Right cardiac atrium (tissue), 5 donors: ENCODE measurements at regions not wholly inside any gene's neighbourhood (a gene's known extent, or its start where the extent isn't known, plus 50 kb on each side); places are given as distances from the start of the nearest gene placed in this dataset.
"Not testable (repeated sequence)": the region's sequence is repeated elsewhere in the genome, so short reads cannot be mapped to it uniquely, and the experiment has no call there.

Source experiments
- ATAC-seq, 2 donors: fragments of 200-7000 bp; cut with Tn5 transposase; one replicate each; pipeline versions ENCODE4 v1.8.0 to v1.9.1; 2020; ENCODE audit warnings: moderate library complexity in 2 of 2, mild to moderate bottlenecking in 1 of 2
- DNase-seq, 3 donors: peaks; one replicate each; pipeline ENCODE4 v3.0.0-alpha.2; 2020
- H3K27ac ChIP-seq: one replicate; pipeline ENCODE4 v1.5.1; 2013; ENCODE audit warnings: mild to moderate bottlenecking, low read length, control low read depth, moderate library complexity
- H3K27me3 ChIP-seq: one replicate; pipeline ENCODE4 v1.6.1; 2013; ENCODE audit not compliant: control insufficient read depth, insufficient read depth
- H3K4me1 ChIP-seq: one replicate; pipeline ENCODE4 v1.6.1; 2013; ENCODE audit warnings: low read length; ENCODE audit not compliant: control insufficient read depth, insufficient read depth
- H3K4me3 ChIP-seq: one replicate; pipeline ENCODE4 v1.5.1; 2013; ENCODE audit warnings: low read length, control low read depth
- H3K9me3 ChIP-seq: one replicate; pipeline ENCODE4 v1.6.1; 2013; ENCODE audit warnings: low read length; ENCODE audit not compliant: control insufficient read depth
- WGBS: extraction: QIAGEN DNeasy Blood & Tissue Kit; methylation state at CpG from one replicate; pipeline ENCODE4 v1.1.7; 2013; 5-methylcytosine and 5-hydroxymethylcytosine counted together
- intact Hi-C, 4 donors: fragments of 100-400 bp; cut with DNase I; formaldehyde crosslinking; loops; one replicate each; pipeline versions ENCODE4 v1.11.0 to v1.14.0; 2022 to 2023
- donor health status: healthy with polysubstance abuse.
- donor health status: DM: no; HTN: yes; CAD: no.
- donor health status: DM: no; HTN: no; CAD: no.
- donor health status: DM: no; HTN: yes; CAD: no; lungs with severe emphysema.
- donor health status: DM: yes; HTN: yes; CAD: no.

DNA sequence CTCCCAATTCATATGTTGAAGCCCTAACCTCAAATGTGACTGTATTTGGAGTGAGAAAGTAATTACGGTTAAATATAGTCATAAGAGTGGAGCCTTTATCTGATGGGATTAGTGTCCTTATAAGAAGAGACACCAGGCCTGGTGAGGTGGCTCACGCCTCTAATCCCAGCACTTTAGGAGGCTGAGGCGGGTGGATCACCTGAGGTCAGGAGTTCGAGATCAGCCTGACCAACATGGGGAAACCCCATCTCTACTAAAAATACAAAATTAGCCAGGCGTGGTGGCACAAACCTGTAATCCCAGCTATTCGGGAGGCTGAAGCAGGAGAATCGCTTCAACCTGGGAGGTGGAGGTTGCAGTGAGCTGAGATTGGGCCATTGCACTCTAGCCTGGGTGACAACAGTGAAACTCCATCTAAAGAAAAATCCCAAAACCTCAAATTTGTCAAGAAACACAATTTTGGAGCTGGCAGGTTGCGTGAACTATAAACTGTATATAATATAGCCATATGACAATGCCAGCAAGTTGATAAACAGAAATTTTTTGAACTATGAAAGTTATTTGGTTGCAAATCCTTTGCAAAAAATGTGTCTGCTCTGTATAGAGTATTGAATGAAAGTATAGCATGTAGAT is 125.6 kb upstream of the ZNF217 start:
- ATAC-seq, H3K4me1 ChIP-seq, DNase-seq, H3K4me3 ChIP-seq, intact Hi-C loops, H3K9me3 ChIP-seq, H3K27me3 ChIP-seq, H3K27ac ChIP-seq: not testable (repeated sequence)
- 96% methylated on average over 8 of the region's 8 CpGs for WGBS

DNA sequence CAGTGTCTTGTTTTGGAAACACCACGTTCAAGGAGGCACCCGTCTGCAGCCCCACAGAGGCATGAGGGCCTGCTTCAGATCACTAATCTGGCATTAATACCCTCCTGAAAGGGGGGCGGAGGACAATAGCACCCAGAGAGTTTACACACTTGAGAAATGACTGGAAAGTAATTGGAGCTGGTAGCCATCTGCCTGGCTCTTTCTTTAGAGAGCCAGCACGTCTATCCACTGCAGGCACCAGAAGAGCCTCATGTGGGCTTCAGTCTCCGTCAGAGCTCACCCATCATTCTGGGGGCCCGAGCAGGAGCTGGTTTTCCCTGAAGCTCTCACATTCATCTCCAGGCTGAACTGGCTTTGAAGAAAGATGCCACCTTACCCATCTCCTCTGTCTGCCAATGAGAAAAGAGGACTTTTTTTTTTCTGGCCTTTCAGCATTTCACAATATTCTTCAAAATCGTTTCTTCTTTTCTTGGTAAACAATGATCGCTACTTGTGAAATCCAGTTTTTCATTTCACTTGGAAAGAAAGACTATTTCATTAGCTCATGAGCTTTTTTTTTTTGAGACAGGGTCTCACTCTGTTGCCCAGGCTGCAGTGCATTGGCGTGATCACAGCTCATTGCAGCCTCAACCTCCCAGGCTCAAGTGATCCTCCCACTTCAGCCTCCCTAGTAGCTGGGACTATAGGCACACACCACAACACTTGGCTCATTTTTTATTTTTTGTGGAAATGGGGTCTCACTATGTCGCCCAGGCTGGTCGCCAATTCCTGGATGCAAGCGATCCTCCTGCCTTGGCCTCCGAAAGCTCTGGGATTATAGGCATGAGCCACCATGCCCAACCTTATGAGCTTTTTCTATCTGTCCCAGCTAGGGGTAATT is 124.7 kb upstream of the ZNF217 start:
- Histone ChIP-seq H3K27me3 (no peaks in the 10 kb centered on the region), H3K4me1 (no peaks in the 10 kb centered on the region), H3K9me3 (no peaks in the 10 kb centered on the region), H3K27ac (no peak overlapping the region), H3K4me3 (no peak overlapping the region)
- DNase-seq = no peak
- 82% methylated on average over 13 of the region's 13 CpGs for WGBS
- no peak for ATAC-seq
- intact Hi-C loops = no loop called here

DNA sequence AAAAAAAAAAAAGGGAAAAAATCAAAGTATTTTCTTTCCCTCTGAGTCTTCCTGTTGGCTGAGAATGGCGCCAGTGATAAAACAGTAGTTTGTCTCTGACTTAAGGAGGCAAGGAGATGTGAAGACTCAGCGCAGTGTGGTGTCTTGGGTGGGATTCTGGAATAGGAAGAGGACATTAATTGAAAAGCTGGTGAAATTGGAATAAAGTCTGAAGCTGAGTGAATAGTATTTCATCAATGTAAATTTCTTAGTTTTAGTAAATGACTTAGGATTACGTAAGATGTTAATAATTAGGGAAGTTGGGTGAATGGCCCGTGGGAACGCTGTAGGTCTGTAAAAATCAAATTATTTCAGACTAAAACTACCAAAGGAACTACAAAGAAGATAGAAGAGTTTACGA is 122.8 kb upstream of the ZNF217 start:
- Histone ChIP-seq H3K9me3 (no peaks in the 10 kb centered on the region), H3K27me3 (no peaks in the 10 kb centered on the region), H3K27ac (no peak overlapping the region), H3K4me1 (no peaks in the 10 kb centered on the region), H3K4me3 (no peak overlapping the region)
- no peak for ATAC-seq
- DNase-seq = no peak
- intact Hi-C loops = no loop called here
- 88% methylated on average over 6 of the region's 6 CpGs for WGBS

DNA sequence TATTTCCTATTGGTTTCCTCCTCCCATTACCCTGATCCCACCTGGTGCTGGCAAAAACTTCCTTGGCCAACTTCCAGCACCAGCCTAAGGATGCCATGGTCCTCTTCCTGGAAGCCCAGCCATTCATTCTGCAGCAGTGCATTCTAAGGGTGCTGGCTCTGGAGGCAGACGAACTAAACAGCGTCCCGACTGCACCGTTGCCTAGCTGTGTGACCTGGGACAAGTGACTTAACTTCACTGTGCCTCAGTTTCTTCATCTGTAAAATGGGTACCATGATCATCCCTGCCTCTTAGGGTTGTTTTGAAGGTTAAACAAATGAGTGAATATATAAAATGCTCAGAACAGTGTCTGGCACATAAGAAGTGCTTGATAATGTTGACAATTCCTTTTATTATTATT is 120.9 kb upstream of the ZNF217 start:
- Histone ChIP-seq H3K9me3 (no peaks in the 10 kb centered on the region), H3K4me3 (no peak overlapping the region), H3K27ac (no peak overlapping the region), H3K4me1 (no peaks in the 10 kb centered on the region), H3K27me3 (no peaks in the 10 kb centered on the region)
- WGBS = 91% methylated on average over 4 of the region's 4 CpGs
- ATAC-seq (no peak), DNase-seq (no peak)
- intact Hi-C loops = no loop called here

DNA sequence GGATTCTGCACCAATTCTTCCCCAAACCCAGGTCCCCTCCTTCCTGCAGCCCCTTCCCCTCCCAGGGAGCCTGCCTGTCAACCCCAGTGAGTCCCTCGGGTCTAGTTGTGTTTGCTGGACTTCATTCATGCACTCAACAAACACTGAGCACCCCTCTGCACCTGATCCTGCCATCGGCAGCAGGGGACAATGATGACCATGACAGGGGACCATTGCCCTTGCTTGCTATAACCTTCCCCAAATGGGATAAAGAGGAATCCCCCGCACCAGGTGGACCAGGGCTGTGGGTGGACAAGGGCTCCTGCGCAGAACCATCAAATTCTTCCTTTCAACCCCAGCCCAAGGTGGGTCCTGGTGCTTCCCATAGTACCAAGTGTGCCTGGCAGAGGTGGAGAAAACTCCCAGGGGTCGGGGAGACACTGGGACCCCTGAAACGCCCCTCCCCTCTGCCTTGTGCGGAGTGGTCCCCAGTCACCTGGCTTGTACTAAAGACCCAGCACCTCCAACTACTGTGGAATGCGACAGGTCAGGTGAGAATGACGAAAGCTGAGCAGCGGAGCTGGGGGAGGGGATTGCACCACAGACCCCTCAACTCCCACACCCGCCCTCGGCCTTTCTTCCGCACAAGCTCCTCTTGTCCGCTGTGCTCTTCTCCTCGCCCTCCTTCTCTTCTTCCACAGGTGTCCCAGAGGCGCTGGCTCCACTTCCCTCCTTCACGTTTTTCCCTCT is 119.9 kb upstream of the ZNF217 start:
- H3K9me3 ChIP-seq = no peaks in the 10 kb centered on the region
- DNase-seq (no peak), ATAC-seq (no peak)
- H3K4me3 ChIP-seq = no peak overlapping the region
- WGBS = 90% methylated on average over 17 of the region's 17 CpGs
- H3K27ac ChIP-seq = no peak overlapping the region
- intact Hi-C loops = no loop called here
- H3K4me1 ChIP-seq = no peaks in the 10 kb centered on the region
- no peaks in the 10 kb centered on the region for H3K27me3 ChIP-seq

DNA sequence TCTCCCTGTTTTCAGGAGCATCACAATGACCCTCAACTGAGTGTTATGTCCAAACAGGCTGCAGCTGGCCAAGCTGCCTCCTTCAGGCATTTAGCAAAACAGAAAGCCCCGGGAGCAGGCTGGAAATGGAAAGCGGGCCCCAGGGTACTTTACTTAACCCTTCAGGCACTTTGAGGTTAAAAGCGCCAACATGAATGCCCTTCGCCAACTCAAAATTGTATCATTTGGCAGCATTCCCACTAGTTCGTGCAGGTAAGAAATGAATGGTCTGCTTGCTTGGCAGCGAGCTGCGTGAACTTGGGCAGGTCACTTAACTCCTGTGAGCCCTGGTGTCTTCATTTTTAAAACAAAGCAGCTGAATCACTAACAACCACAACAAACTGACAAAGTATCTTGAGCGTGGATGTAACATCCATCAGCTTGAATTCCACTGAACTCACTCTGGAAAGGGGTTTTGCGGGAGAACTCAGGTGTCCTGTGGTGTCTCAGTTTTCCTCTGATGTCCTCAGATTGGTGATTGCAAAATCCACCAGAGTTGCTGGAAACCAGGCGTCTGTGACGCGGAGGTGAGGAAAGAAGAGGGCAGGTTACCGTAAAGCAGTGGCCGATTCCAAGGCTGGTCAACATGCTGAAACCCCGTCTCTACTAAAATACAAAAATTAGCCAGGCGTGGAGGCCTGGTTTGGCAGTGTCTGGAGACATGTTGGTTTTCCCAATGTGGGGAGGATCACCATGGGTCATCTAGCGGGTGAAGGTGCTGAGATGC is 118.8 kb upstream of the ZNF217 start:
- 84% methylated on average over 17 of the region's 17 CpGs for WGBS
- Histone ChIP-seq H3K27ac (no peak overlapping the region), H3K9me3 (no peaks in the 10 kb centered on the region), H3K4me1 (peaks cover 3% of the 10 kb centered on the region), H3K4me3 (no peak overlapping the region), H3K27me3 (no peaks in the 10 kb centered on the region)
- no peak for ATAC-seq
- intact Hi-C loops = no loop called here
- DNase-seq = no peak

DNA sequence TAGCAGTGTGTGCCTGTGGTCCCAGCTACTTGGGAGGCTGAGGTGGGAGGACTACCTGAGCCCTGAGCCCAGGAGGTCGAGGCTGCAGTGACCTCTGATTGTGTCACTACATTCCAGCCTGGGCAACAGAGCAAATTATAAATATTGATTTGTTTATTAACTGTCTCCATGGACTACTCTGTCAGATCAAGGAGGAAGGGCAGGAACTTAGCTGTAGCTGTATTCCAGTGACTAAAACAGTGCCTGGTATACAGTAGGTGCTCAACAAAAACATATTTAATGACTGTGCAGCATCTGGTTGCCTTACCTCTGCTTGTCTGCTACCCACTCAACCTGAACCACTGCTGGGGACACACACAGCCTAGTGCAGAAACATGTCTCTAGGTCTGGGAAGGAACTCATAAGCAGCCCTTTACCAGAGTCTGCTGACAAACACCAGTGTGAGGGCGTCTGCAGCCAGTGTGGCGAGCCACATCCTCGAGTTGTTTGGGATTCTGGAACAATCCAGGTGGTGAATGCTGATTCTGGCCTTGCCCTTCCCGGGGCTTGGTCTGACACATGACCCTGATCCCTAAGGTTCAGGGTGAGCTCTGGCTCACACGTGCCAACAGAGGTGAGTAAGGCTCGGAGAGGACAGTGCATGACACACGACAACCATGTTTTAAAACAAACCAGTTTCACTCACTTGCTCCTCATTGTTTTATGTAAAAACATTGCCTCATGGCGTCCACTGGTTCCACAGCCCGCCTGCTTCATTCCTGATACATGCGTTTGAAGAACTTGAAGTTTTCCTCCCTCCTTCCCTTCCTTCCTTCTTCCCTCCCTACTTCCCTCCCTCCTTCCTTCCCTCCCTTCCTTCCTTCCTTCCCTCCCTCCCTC is 117.9 kb upstream of the ZNF217 start:
- ATAC-seq = no peak
- H3K4me1 ChIP-seq = peaks cover 5% of the 10 kb centered on the region
- H3K4me3 ChIP-seq = no peak overlapping the region
- intact Hi-C loops = no loop called here
- H3K27ac ChIP-seq = no peak overlapping the region
- no peak for DNase-seq
- 82% methylated on average over 11 of the region's 11 CpGs for WGBS
- no peaks in the 10 kb centered on the region for H3K9me3 ChIP-seq
- H3K27me3 ChIP-seq = no peaks in the 10 kb centered on the region

DNA sequence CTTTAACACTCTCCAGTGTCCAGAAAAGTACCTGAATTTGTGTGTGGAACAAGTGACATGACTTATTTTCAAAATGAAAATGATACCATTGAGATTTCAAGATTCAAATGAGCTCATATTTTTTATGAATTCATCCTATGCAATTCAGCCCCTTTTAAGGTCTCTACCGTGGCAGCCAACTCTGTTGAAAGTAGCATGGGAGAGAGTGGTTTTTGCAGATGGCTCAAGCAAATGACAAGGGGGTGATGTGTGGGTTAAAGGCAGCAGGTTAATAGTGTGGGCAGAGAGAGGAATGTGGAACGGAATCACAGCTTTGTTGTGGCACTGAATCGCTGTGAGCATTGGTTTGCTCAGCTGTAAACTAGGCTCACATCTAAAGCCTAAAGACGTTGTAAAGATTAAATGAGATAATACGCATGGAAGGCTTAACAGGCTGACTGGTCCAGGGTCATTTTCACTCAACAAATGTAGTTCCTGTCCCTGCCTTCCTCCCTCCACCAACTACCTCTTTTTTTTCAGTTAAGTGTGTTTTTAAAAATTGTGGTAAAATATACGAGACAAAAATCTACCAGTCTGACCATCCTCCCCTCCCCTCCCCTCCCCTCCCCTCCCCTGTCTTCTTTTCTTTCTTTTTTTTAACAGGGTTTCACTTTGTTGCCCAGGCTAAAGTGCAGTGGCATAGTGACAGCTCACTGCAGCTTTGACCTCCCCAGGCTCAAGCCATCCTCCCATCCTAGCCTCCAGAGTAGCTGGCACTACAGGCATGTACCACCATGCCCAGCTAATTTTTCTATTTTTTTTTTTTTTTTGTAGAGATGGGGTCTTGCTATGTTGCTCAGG is 114.7 kb upstream of the ZNF217 start:
- no peak for ATAC-seq
- intact Hi-C loops = no loop called here
- H3K27ac ChIP-seq = no peak overlapping the region
- no peaks in the 10 kb centered on the region for H3K27me3 ChIP-seq
- no peak for DNase-seq
- peaks cover 5% of the 10 kb centered on the region for H3K4me1 ChIP-seq
- no peak overlapping the region for H3K4me3 ChIP-seq
- no peaks in the 10 kb centered on the region for H3K9me3 ChIP-seq
- 46% methylated on average over 6 of the region's 6 CpGs for WGBS

DNA sequence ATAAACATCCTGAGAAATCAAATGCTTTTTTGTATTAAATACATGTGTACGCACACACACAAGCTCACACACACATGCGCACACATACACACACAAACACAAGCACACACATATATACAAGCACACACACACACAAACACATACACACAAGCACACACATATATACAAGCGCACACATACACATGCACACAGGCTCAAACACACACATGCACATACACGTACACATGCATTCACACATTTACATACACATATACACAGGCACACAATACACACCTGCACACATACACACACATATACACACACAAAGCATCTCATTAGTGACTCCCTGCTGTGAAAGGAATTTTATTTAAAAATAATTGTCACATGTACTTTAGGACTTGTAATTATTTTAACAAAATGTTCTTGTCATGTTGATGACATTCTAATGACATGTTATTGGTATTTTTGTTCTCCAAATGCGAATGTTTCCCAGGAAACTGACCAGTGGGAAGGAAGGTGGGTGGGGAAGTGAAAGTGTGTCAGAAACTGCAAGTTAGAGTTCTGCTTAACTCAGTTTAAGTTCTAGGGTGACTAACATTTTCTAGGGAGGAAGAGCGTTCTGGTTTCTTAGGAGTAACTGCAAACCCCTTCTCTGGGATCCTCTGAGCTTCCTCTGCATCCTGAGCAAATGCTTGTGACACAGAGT is 113.9 kb upstream of the ZNF217 start:
- DNase-seq (no peak), ATAC-seq (peak; percentile 47 to 56)
- intact Hi-C loops = no loop called here
- Histone ChIP-seq H3K9me3 (no peaks in the 10 kb centered on the region), H3K27ac (no peak overlapping the region), H3K27me3 (no peaks in the 10 kb centered on the region), H3K4me3 (no peak overlapping the region), H3K4me1 (peaks cover 5% of the 10 kb centered on the region)
- WGBS = 66% methylated on average over 6 of the region's 6 CpGs
